Stomach (tissue), 4 donors: ENCODE measurements at regions not wholly inside any gene's neighbourhood (a gene's known extent, or its start where the extent isn't known, plus 50 kb on each side); places are given as distances from the start of the nearest gene placed in this dataset.

Source experiments
- EP300 ChIP-seq: sonication (generic); formaldehyde crosslinking; IDR thresholded peaks from one replicate; pipeline ENCODE4 v1.6.1; 2017; ENCODE audit warnings: antibody characterized with exemption
- POLR2A ChIP-seq, 4 donors: fragments of 450-650 bp; IDR thresholded peaks; one replicate each; pipeline ENCODE4 v1.6.1; 2016; ENCODE audit warnings: antibody characterized with exemption in 4 of 4, control low read depth in 2 of 4, mild to moderate bottlenecking in 1 of 4, moderate library complexity in 1 of 4
- POLR2AphosphoS5 ChIP-seq, 3 donors: sonication (generic); formaldehyde crosslinking; IDR thresholded peaks; one replicate each; pipeline ENCODE4 v1.6.1; 2016; ENCODE audit warnings: antibody characterized with exemption in 3 of 3
- TF ChIP-seq, protein P1 (sequence below), 7 experiments: fragments of 450-650 bp in 4 of 7; fragments of 200-600 bp in 3 of 7; sonication (generic) in 3 of 7; IDR thresholded peaks; one replicate each; pipeline ENCODE4 v1.5.1; 2016 to 2019; ENCODE audit warnings: antibody characterized with exemption in 7 of 7, control low read depth in 2 of 7, mild to moderate bottlenecking in 1 of 7

DNA sequence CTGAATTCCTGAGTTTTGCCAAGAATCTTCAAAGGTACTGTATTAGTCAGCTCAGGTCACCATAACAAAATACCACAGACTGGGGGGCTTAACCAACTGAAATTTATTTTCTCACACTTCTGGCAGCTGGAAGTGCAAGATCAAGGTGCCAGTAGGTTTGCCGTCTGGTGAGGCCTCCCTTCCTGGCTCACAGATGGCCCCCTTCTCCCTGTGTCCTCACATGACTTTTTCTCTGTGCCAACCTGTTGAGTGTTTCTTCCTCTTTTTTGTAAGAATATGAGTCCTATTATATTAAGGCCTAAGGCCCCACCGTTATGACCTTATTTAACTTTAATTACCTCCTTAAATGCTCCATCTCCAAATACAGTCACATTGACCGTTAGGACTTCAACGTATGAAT lies 156.1 kb upstream of the KIF2A start:
- TF ChIP-seq, protein P1, sequence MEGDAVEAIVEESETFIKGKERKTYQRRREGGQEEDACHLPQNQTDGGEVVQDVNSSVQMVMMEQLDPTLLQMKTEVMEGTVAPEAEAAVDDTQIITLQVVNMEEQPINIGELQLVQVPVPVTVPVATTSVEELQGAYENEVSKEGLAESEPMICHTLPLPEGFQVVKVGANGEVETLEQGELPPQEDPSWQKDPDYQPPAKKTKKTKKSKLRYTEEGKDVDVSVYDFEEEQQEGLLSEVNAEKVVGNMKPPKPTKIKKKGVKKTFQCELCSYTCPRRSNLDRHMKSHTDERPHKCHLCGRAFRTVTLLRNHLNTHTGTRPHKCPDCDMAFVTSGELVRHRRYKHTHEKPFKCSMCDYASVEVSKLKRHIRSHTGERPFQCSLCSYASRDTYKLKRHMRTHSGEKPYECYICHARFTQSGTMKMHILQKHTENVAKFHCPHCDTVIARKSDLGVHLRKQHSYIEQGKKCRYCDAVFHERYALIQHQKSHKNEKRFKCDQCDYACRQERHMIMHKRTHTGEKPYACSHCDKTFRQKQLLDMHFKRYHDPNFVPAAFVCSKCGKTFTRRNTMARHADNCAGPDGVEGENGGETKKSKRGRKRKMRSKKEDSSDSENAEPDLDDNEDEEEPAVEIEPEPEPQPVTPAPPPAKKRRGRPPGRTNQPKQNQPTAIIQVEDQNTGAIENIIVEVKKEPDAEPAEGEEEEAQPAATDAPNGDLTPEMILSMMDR (IDR thresholded peaks at IDR 0.05): no peak
- TF ChIP-seq EP300: no peak
- no peak for TF ChIP-seq POLR2A (IDR thresholded peaks at IDR 0.05)
- no peak for TF ChIP-seq POLR2AphosphoS5 (IDR thresholded peaks at IDR 0.05)
